ENCODE measurements at regions not wholly inside any gene's neighbourhood (a gene's known extent, or its start where the extent isn't known, plus 50 kb on each side); places are given as distances from the start of the nearest gene placed in this dataset.

GRCh38 chrX:98939456-98939855 lies 1470.6 kb downstream of the PCDH19 start:
- TF ChIP-seq POLR2AphosphoS5 (IDR thresholded peaks at IDR 0.05) = no peak
- TF ChIP-seq, protein P1, sequence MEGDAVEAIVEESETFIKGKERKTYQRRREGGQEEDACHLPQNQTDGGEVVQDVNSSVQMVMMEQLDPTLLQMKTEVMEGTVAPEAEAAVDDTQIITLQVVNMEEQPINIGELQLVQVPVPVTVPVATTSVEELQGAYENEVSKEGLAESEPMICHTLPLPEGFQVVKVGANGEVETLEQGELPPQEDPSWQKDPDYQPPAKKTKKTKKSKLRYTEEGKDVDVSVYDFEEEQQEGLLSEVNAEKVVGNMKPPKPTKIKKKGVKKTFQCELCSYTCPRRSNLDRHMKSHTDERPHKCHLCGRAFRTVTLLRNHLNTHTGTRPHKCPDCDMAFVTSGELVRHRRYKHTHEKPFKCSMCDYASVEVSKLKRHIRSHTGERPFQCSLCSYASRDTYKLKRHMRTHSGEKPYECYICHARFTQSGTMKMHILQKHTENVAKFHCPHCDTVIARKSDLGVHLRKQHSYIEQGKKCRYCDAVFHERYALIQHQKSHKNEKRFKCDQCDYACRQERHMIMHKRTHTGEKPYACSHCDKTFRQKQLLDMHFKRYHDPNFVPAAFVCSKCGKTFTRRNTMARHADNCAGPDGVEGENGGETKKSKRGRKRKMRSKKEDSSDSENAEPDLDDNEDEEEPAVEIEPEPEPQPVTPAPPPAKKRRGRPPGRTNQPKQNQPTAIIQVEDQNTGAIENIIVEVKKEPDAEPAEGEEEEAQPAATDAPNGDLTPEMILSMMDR (IDR thresholded peaks at IDR 0.05) = no peak
- no peak for TF ChIP-seq POLR2A (IDR thresholded peaks at IDR 0.05)
